ENCODE measurements at regions not wholly inside any gene's neighbourhood (a gene's known extent, or its start where the extent isn't known, plus 50 kb on each side); places are given as distances from the start of the nearest gene placed in this dataset.
"Not testable (repeated sequence)": the region's sequence is repeated elsewhere in the genome, so short reads cannot be mapped to it uniquely, and the experiment has no call there.

DNA sequence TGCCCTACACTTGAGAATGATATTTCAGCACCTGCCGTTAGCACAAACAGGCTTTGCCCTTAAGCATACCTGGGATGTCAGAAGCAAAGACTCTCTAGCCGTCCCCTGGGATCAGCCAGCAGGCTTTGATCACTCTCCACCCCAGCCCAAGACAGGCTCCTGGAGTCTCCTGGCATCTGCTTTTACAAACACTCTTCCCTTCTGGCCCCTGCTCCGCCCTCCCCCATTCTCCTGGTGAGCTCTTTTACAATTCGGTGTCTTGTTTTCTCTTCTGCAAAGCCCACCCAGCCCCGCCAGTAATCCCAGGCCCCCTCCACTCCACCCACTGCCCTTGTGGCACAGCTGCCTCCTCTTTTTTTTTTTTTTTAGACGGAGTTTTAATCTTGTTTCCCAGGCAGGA lies 50.4 kb downstream of the KATNIP start:
- no peak for FAIRE-seq

- no peak for FAIRE-seq
Measured at GRCh38 chr16:27602103-27602502, 52.2 kb downstream of the KATNIP start.

GRCh38 chr16:27605500-27606106 lies 55.7 kb downstream of the KATNIP start:
- not testable (repeated sequence) for FAIRE-seq

GRCh38 chr16:27611340-27611739 lies 61.4 kb downstream of the KATNIP start:
- FAIRE-seq, result no peak

- no peak for FAIRE-seq
Measured at GRCh38 chr16:27613238-27613791, 63.4 kb downstream of the KATNIP start.

GRCh38 chr16:27617665-27618064 lies 67.7 kb downstream of the KATNIP start:
- FAIRE-seq, result no peak

DNA sequence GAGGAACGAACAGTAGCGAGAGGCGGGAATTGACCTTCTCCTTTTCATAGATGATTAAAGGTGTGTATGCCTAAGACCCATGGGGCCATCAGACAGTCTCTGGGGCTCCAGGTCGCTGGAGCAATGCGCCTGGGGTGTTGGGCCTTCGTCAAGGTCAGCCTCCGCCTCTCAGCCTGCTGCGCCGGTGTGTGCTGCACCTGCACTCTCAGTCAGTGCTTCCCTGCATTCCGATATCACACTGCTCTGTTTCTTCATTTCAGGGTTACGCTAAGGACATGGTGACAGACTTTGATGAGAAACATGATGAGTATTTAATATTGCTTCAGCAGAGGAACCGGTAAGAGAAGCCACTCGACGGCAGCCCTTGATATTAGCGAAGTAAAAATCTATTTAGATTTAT lies 68.2 kb downstream of the KATNIP start:
- FAIRE-seq, result no peak

GRCh38 chr16:27618606-27619327 lies 68.8 kb downstream of the KATNIP start:
- no peak for FAIRE-seq

- no peak for FAIRE-seq
Measured at GRCh38 chr16:27620541-27620940, 70.6 kb downstream of the KATNIP start.

DNA sequence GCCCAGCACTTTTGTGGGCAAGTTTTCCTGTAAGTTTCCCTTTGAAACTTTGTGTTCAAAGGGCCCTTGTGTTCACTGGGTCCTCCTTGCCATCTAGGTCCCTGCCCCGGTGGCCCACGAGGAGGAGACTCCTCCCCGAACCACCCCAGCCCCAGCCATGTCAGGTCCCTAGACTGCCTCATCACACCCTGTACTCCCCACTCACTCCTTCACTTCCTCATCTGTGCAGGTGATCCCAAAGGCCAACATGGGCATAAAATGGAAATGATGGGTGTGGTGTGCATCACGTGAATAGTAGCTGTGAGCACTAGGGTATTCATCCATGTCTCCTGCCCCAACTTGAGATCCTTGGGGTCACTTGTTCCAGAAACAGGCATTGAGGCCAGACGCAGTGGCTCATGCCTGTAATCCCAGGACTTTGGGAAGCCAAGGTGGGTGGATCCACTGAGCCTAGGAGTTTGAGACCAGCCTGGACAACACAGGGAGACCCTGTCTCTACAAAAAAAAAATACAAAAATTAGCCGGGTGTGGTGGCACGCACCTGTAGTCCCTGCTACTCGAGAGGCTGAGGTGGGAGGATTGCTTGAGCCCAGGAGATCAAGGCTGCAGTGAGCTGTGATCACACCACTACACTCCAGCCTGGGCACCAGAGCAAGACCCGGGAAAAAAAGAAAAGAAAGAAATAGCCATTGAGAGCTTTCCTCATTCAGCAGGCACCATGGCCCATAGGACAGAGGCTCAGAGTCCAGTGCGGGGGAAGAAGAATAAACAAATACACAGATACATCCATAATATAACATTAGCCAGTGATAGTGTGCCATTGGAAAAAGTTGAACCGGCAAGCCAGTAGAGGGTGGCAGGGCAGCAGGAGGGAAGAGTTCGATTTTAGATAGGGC lies 74.5 kb downstream of the KATNIP start:
- no peak for FAIRE-seq

DNA sequence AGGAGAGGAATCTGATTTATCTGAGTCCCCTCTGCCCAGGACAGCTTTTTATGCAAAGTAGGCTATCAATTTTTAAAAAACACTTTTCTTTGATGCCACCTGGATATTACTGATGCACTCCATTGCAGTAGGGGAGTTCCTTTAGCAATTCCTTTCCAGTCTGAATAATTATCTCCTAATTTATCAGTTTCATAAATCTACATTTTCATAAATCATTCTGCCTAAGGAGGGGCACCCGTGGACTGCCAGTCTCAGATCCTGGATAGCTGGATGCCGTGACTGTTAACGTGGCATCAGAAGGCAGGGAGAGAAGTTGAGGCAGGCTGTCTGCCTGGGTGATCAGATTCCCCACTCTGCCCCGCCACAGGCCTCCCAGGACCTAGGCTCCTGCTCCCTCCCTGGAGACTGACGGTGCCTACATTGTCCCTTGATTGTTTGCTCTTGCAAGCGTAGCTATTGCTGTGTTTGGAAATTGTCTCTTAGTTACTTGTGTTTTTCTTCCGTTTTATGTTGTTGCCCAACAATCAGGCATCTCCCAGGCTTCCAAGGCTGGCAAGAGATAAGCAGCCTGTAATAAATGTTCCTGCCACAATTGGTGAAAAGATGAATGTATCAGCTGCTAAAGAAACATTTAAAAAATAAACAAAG lies 75.2 kb downstream of the KATNIP start:
- FAIRE-seq, result no peak

- no peak for FAIRE-seq
Measured at GRCh38 chr16:27627136-27627535, 77.2 kb downstream of the KATNIP start.

DNA sequence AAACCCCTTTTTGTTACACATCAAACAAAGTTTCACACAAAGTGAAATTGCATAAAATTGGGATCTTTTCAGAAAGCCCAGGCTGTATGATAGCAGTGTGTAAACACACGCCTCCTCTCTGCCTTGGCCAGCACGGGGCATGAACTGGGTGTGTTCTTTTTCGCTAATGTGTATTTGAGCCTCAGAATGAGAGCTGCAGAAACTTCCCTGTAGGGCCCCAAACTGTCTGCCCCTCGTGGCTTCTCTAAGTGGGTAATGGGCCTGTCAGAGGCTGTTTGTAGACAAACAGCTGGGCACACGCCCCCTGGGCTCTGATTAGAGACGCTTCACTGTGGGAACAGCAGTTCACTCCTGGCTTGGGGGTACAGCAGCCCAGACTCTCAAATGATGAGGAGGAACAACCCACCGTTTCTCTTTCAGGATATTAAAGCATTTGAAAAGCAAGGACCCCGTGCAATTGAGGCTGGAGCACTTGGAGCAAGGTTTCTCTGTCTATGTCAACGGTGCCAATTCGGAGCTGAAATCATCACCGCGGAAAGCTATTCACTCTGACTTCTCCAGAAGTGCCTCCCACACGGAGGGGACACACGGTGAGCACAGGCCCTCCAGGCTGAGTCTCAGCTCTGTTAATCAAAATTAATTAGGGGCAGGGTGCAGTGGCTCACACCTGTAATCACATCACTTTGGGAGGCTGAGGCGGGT lies 78.4 kb downstream of the KATNIP start:
- no peak for FAIRE-seq

DNA sequence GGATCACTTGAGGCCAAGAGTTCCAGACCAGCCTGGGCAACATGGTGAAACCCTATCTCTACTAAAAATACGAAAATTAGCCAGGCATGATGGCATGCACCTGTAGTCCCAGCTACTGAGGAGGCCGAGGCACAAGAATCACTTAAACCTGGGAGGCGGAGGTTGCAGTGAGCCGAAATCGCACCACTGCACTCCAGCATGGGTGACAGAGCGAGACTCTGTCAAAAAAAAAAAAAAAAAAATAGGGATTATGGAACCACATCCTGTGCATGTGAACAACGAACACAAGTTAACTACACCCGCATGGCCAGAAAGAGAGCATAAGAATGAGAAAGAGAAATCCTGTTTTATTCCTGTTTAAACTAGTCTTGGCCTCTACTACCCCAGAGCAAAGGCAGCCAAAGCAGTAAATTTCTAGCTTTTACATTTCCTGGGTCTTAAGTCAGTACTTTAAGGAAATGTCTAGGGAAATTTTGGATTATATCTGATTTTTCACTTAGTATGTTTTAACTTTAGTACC lies 79.1 kb downstream of the KATNIP start:
- FAIRE-seq, result not testable (repeated sequence)

- FAIRE-seq, result no peak
Measured at GRCh38 chr16:27632216-27632615, 82.3 kb downstream of the KATNIP start.

DNA sequence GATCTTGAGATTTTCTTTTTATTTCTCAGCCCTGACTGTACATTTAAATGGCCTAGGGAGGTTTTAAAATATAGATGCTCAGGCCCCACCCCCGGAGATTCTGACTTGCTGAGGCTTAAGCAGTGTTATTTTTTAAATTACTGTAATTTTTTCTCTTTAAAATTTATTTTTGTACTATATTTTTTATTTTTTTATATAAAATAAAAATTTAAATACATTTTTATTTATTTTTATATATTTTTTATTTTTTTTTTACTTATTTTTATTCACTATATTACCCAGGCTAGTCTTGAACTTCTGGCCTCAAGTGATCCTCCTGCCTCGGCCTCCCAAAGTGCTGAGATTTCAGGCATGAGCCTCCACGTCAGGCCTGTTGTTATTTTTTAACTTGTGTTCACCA lies 83.3 kb downstream of the KATNIP start:
- peak; percentile 52 for FAIRE-seq

GRCh38 chr16:27633721-27634120 lies 83.8 kb downstream of the KATNIP start:
- FAIRE-seq, result no peak

DNA sequence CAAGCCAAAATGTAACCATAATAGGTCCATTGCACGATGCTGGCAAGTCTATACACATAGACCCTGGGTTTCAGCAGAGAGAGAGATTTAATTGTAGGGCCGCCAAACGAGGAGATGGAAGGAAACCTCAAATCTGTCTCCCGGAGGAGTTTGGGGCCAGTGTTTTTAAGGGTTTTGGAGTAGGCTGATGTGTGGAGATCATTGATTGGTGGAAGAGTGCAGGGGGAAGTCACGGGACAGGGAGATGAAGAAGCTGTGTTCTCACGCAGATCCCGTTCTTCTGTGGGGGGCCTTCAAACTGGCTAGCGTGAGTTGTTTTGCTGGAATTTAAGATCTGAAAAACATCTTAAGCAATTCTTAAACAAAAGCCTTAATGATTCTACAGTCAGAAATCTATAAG lies 84.8 kb downstream of the KATNIP start:
- no peak for FAIRE-seq

DNA sequence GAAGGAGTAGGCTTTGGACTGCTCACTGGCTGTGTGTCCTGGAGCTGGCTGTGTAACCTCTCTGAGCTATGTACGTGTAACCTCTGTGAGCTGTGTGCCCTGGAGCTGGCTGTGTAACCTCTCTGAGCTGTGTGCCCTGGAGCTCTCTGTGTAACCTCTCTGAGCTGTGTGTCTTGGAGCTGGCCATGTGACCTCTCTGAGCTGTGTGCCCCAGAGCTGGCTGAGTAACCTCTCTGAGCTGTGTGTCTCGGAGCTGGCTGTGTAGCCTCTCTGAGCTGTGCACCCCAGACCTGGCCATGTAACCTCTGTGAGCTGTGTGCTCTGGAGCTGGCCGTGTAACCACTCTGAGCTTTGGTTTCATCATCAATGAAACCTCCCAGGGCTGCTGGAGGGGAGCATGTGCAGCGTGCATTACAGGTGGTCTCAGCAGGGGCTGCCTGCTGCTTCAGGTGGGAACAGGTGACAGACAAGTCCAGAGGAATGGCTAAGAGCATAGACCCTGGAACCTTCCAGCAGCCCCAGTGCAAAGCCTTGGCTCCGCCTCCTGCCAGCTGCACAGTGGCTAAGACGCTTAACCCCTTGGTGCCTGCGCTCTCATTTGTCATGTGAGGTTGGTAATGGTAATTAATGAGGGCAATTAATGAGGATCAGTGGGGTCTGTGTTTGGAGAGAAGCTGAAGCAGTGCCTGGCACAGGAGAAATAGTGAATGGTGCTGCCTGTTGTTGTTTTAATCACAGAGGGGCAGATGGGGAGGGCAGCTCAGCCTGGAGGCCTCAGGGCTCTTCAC lies 86.7 kb downstream of the KATNIP start:
- FAIRE-seq, result no peak

DNA sequence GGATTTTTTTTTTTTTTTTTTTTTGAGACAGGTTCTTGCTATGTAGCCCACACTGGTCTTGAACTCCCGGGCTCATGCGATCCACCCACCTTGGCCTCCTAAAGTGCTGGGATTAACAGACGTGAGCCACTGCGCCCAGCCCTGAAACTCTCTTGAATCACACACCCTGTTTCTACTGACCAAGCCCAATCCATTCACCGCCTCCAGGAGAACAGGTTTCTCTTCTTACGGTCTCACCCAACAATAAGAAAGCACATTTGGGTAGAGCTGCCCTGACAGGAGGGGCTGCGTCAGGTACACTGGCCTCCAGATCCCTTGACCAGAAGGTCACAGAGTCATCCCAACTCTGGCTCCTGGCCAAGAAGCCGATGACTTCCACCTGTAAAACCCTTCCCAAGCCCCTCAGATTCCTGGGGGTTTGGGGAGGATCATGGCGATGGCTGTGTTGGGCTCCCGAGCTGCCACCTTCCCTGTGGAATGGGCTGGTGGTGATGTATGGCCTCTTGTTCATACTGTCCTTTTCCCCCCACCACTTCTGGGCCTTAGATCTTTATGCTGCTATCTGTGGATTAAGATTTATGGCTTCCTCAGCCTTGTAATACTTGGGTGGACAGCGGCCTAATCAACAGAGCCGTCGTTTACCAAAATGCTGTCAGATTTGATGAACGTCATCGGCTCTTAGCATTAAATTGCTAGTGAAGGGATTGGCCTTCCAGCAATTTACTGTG lies 89.1 kb downstream of the KATNIP start:
- FAIRE-seq, result no peak
